ENCODE measurements at regions not wholly inside any gene's neighbourhood (a gene's known extent, or its start where the extent isn't known, plus 50 kb on each side); places are given as distances from the start of the nearest gene placed in this dataset.
A peak's percentile ranks its signal among the peaks of the same experiment; 100 is the strongest.

DNA sequence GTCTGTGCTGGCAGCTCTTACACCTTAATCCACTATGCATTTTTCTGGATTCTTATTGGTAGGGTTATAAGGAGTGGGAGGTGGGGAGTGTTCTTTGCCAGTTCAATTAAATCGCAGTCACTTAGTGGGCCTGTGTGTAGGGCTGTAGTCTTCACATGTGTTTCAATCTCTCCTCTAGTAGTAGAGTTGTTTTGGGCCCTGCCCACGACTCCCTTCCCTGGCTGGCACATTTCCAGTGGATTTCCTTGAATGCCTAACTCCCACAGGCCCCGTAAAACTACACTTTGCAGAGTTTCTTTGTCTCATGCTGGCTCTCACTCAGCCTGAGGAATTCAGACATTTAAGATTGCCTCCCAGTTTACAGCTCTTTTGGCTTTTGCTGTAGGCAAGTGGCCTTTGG is 414.0 kb upstream of the OPRM1 start:
- DNase-seq (ENCODE audit: low spot score), result no peak

DNA sequence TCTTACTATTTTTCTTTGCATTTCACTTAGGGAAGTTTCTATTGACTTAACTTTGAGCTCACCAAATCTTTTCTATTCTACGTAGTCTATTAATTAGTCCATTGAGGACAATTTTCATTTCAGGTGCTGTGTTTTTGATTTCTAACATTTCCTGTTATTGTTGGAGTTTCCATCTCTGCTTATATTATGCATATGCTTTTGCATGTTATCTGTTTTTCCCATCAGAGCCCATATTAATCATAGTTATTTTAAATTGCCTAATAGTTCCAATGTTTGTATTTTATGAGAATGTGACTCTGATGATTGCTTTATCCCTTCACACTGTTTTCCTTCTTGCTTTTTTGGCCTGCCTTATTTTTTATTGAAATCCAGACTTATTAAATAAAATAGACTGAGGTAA is 414.5 kb upstream of the OPRM1 start:
- DNase-seq (ENCODE audit: low spot score), result no peak

GRCh38 chr6:153623496-153623895 is 415.5 kb upstream of the OPRM1 start:
- DNase-seq (ENCODE audit: low spot score), result no peak

GRCh38 chr6:153621491-153621890 is 417.5 kb upstream of the OPRM1 start:
- DNase-seq (ENCODE audit: low spot score), result no peak

- DNase-seq (ENCODE audit: low spot score), result no peak
These were observed 418.0 kb upstream of the OPRM1 start for GRCh38 chr6:153621070-153621469.

DNA sequence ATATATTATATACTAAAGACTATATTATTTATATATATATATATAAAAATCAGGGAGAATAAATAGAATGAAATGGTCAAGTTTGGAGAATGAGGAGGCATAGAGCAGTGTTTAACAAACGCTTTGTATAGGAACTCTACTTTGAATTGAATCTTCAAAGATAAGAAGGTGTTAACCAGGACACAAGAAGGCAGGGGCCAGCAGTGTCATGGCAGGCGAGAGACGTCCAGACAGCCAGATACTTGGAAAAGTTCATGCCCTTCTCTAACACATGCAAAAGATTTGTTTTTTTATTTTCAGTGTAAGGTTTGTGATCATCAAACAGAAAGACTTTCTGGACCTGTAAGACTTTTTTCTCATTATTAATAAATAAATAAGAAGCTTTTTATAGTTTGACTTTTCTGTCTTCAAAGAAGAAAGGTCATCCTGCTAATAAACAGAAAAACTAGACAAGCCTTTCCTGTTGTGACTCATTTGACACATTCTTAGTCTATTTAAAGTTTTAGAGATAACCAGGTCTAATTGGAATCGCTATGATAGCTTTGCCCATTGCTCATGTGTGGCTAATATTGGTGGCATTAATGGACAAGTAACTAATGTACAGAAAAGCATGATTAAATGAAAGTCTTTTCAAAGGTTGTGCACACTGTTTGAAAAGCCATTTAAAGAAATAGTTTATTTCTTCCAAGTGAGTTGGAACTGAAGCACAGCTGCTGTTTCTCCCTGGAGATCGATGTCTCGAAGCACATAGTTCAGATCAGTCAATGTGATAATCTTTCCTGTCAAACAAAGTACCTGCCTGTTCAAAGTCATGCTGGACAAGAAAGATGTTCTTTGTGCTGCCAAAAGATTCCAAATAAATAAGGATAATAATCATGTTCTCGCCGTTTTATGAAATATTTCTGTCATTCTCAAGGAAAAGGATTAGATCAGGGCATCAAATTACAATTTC is 420.4 kb upstream of the OPRM1 start:
- DNase-seq (ENCODE audit: low spot score), result no peak

GRCh38 chr6:153616506-153616905 is 422.5 kb upstream of the OPRM1 start:
- no peak for DNase-seq (ENCODE audit: low spot score)

- DNase-seq (ENCODE audit: low spot score), result no peak
These were observed 425.2 kb upstream of the OPRM1 start for GRCh38 chr6:153613719-153614455.

DNA sequence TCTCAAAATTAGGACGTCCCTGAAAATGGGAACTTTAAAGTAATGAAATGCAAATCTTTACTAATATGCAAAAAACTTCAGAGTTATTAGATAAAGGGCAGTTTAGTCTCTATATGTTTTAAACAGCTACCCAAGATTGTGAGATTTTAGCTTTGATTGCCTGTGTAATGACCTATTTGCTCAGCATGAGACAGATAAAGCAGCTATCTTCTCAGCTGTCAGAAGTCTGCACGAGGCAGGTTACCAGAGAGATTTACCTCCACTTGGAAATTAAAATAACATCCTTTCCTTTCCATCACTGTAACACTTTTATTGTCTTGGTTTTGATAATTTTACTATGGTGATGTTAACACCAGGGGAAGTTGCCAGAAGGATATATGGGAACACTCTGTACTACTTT is 436.6 kb upstream of the OPRM1 start:
- DNase-seq (ENCODE audit: low spot score), result no peak

DNA sequence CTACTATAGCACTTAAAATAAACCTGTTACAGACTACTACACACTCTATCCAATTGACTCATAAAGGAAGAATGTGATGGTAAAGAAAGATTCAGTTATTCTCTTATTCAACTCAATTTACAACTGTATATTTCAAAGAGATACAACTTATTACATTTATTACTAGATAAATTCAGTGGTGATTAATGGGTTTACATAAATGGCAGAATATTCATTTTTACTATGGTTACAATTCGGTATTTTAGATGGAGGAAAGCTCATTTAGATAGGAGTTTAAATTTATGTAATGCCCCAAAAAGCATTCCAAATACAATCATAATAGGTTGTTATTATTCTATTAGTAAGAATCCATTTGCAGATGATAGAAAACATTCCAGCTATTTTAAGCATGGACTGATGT is 439.1 kb upstream of the OPRM1 start:
- no peak for DNase-seq (ENCODE audit: low spot score)

DNA sequence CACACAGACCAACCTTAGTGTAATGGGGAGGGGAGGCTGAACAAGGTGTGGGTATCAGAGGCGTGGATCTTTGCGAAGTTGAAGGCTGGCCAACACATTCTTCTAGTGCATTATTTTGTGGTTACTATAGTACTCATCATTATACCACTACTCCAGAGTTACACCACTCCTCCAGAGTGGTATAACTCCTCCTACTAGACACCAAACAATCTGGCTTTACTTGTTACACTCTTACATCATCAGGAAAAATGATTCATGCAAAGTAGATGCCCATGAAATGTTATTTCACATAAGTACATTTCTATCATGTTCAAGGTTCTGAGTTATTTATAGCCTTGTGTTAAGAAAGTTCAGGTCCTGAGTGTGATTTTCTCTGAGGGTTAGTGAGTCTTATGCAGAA is 443.1 kb upstream of the OPRM1 start:
- DNase-seq (ENCODE audit: low spot score), result no peak

DNA sequence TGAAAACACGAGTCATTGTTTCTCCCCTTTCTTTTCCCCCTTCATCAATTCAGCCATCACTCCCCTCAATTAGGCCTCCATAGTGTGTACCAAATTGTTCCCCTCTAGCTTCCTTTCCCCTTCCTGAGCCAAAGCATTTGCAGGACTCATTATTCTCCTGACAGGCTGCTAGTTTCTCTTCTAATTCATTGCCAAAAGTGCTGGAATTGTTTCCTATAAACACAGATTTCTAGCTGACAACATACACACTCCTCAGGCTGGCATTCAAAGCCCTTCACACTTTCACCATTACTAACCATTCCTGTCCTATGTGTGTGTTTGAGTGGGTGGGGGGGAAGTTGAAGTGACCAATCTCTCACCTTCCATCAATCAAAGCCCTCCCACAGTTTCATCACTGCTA is 444.2 kb upstream of the OPRM1 start:
- no peak for DNase-seq (ENCODE audit: low spot score)

DNA sequence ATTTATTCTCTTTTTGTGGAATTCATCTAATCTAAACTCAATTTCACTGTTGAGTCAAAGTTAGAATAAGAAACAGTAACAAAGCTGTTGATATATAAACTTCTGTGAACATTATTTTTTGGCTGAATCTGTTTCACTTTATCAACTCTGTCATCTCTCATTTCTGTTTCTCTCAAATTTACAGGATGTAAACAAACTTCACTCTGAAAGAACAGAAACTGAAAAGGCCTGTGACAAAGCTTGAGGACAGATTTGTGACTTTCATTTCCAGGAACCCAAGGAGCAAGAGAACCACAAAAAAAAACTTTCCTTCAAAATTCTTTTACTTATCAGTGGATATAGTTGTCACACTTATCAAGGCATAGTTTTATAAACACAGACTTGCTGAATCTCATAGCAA is 447.9 kb upstream of the OPRM1 start:
- DNase-seq (ENCODE audit: low spot score), result no peak

GRCh38 chr6:153590411-153590810 is 448.6 kb upstream of the OPRM1 start:
- no peak for DNase-seq (ENCODE audit: low spot score)

DNA sequence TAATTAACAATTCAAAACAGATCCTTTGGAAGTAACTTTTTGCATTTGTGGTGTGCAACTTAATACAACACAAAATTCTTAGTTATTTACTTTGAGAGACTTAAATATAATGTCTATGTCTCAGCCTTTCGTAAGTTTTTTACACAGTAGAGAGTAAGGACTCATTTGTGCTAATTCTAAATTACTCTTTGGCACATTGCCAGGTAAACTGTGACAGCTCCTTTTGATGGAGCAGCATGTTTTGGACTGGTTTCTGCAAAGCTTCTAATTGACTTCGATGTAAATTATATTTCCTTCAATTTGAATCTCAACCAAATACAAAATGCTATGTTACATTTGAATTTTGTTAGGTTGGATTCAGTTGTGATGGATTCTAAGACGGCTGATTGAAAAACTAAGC is 450.7 kb upstream of the OPRM1 start:
- DNase-seq (ENCODE audit: low spot score), result no peak

DNA sequence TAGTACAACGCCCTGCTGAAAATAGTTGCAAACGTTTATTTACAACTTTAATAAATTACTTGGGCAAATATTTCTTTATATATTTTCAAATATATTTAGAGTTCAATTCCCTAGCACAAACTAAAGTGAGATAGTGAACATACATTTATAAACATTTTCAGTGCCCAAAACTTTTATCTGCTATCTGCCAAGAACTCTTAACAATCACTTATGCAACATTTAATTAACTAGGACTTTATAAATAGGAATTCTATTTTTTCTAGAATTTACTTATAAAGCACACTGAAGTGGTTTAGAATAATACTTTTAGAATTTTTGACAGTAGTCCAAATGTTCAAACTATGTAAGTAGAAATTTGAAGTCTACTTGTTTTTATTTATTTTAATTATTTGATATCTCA is 452.6 kb upstream of the RGS17 start:
- no peak for DNase-seq (ENCODE audit: low spot score)

DNA sequence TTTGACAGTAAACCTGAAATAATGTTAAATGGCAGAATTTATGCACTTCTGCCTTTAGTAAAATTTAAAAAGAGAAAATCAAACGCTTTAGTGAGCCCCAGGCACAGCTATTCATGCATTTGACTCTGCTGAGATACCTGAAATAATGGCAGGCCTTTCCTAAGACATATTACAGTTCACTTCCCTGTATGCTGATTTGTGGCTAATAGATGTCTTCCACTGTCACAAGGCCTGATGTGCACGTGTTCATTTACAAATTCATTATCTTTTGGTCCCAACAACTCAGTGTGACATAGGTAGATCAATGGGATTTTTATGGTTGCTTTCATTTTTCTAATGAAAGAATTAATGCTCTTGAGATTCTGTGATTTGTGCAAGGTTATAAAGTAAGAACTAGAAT is 449.7 kb upstream of the RGS17 start:
- DNase-seq (ENCODE audit: low spot score), result no peak

DNA sequence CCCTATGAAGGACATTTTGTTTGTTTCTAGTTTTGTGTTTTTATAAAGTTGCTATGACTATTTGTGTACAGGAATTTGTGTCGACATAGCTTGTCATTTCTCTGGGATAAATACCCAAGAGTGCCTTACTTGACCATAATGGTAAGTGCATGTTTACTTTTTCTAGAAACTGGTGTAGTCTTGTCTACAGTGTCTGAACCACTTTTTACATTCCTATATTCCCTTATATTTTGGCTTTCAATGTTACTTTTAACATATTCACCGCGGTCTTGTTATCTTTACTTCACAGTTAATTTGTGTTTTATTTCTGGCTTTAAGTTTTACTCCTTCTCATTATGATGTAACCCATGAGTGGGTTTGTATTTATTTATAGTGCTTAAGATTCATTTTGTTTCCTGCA is 444.4 kb upstream of the RGS17 start:
- no peak for DNase-seq (ENCODE audit: low spot score)

- DNase-seq (ENCODE audit: low spot score), result no peak
These were observed 443.1 kb upstream of the RGS17 start for GRCh38 chr6:153574231-153574630.

- DNase-seq (ENCODE audit: low spot score), result no peak
These were observed 441.3 kb upstream of the RGS17 start for GRCh38 chr6:153572371-153572770.

DNA sequence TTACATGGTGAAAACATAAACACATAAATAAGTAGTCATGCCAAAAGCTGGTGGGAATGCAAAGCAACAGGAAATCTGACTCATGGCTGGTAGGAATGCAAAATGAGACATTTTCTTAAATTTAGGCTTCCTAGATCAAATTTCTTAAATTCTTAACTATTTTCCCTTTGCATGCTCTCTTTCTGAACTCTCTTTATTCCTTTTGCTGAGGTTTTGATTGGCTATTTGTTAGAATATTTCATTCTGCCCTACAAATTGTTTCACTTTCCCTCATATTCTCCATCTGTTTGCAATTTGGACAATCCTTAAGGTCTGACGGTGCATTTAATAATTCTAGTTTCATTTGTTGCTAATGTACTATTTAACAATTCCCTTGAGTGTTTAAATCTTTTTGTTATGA is 437.5 kb upstream of the RGS17 start:
- DNase-seq (ENCODE audit: low spot score), result peak; percentile 1

GRCh38 chr6:153564803-153565202 is 433.7 kb upstream of the RGS17 start:
- DNase-seq (ENCODE audit: low spot score), result no peak

- no peak for DNase-seq (ENCODE audit: low spot score)
These were observed 431.9 kb upstream of the RGS17 start for GRCh38 chr6:153563001-153563400.
